ENCODE measurements at regions not wholly inside any gene's neighbourhood (a gene's known extent, or its start where the extent isn't known, plus 50 kb on each side); places are given as distances from the start of the nearest gene placed in this dataset.

- CTCF ChIA-PET: no interaction called here
- DNase-seq (no peak), ATAC-seq (no peak)
- intact Hi-C loops (cut with micrococcal nuclease): no loop called here
- no peaks in the 10 kb centered on the region for H3K36me3 Mint-ChIP-seq (ENCODE audit: low read depth)
- H3K4me1 Mint-ChIP-seq (ENCODE audit: low read depth): no peaks in the 10 kb centered on the region
- no peak overlapping the region for H3K27ac Mint-ChIP-seq
- no peaks in the 10 kb centered on the region for H3K27me3 Mint-ChIP-seq
- no peak overlapping the region for H3K4me3 Mint-ChIP-seq
- TF ChIP-seq CTCF (IDR thresholded peaks at IDR 0.05): no peak
- POLR2A ChIA-PET: no interaction called here
- no peaks in the 10 kb centered on the region for H3K9me3 Mint-ChIP-seq
These were observed 77.9 kb upstream of the POU2AF2 start for GRCh38 chr11:111167666-111168065.

GRCh38 chr11:111166598-111166997 lies 78.9 kb upstream of the POU2AF2 start:
- Mint-ChIP-seq H3K27ac (no peak overlapping the region), H3K4me1 (ENCODE audit: low read depth) (no peaks in the 10 kb centered on the region), H3K36me3 (ENCODE audit: low read depth) (no peaks in the 10 kb centered on the region), H3K27me3 (peaks cover 1% of the 10 kb centered on the region), H3K4me3 (no peak overlapping the region), H3K9me3 (no peaks in the 10 kb centered on the region)
- intact Hi-C loops (cut with micrococcal nuclease): no loop called here
- TF ChIP-seq CTCF (IDR thresholded peaks at IDR 0.05): no peak
- ChIA-PET CTCF (no interaction called here), POLR2A (no interaction called here)
- ATAC-seq (no peak), DNase-seq (no peak)

GRCh38 chr11:111162305-111162704 lies 83.2 kb upstream of the POU2AF2 start:
- CTCF ChIA-PET: interaction anchor here (1.2 kb wide), 1 partner anchor 13 kb away, joined by 4 read pairs; no protein-coding TSS in a partner anchor
- intact Hi-C loops (cut with micrococcal nuclease): no loop called here
- Mint-ChIP-seq H3K36me3 (ENCODE audit: low read depth) (no peaks in the 10 kb centered on the region), H3K27me3 (peaks cover 6% of the 10 kb centered on the region), H3K9me3 (no peaks in the 10 kb centered on the region), H3K4me1 (ENCODE audit: low read depth) (no peaks in the 10 kb centered on the region), H3K4me3 (no peak overlapping the region), H3K27ac (no peak overlapping the region)
- TF ChIP-seq CTCF (IDR thresholded peaks at IDR 0.05): no peak
- ATAC-seq (no peak), DNase-seq (no peak)
- POLR2A ChIA-PET: no interaction called here

- intact Hi-C loops (cut with micrococcal nuclease): no loop called here
- no peak for ATAC-seq
- Mint-ChIP-seq H3K36me3 (ENCODE audit: low read depth) (no peaks in the 10 kb centered on the region), H3K4me1 (ENCODE audit: low read depth) (no peaks in the 10 kb centered on the region), H3K27me3 (peaks cover 6% of the 10 kb centered on the region), H3K27ac (no peak overlapping the region), H3K9me3 (no peaks in the 10 kb centered on the region), H3K4me3 (no peak overlapping the region)
- ChIA-PET CTCF (interaction anchor here (1.1 kb wide), 1 partner anchor 186 kb away, joined by 3 read pairs; no protein-coding TSS in a partner anchor), POLR2A (no interaction called here)
- no peak for DNase-seq
- no peak for TF ChIP-seq CTCF (IDR thresholded peaks at IDR 0.05)
These were observed 88.0 kb upstream of the POU2AF2 start for GRCh38 chr11:111157571-111157970.

GRCh38 chr11:111155021-111155420 lies 90.5 kb upstream of the POU2AF2 start:
- no peak for TF ChIP-seq CTCF (IDR thresholded peaks at IDR 0.05)
- Mint-ChIP-seq H3K9me3 (no peaks in the 10 kb centered on the region), H3K4me3 (no peak overlapping the region), H3K27me3 (no peaks in the 10 kb centered on the region), H3K4me1 (ENCODE audit: low read depth) (no peaks in the 10 kb centered on the region), H3K27ac (no peak overlapping the region), H3K36me3 (ENCODE audit: low read depth) (no peaks in the 10 kb centered on the region)
- POLR2A ChIA-PET: no interaction called here
- intact Hi-C loops (cut with micrococcal nuclease): no loop called here
- CTCF ChIA-PET: interaction anchor here (0.7 kb wide), 1 partner anchor 56 kb away, joined by 4 read pairs; no protein-coding TSS in a partner anchor
- DNase-seq (no peak), ATAC-seq (no peak)

Data from activated CD8-positive, alpha-beta T cell treated with anti-CD3 and anti-CD28 coated beads for 36 hours (primary cell).